ENCODE measurements at regions not wholly inside any gene's neighbourhood (a gene's known extent, or its start where the extent isn't known, plus 50 kb on each side); places are given as distances from the start of the nearest gene placed in this dataset.

DNA sequence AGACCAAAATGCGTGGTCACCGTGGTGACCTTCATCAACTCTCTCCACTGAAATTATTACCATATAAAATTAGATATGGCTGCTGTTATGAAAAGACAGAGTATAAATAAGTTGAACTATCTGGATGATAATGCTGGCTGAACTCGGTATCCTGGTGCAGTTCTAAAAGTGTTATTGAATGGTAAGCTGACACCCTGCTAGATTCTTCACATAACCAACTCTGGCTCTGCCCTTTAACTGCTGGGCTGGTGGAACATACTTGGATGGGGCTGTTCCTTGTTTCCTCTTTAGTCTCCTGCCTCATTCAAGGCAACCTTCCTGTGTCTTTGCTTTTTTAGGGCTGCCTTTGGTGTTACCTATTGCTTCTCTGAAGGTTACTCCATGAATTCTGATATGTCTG is 106.9 kb downstream of the FGF9 start:
- DNase-seq (no peak), ATAC-seq (no peak)
- no TSS peak for BruUV-seq (replicated peaks)
- no peaks in the 10 kb centered on the region for H3K9me2 ChIP-seq (replicated peaks; ENCODE audit: low read length)
- no peaks in the 10 kb centered on the region for H3K4me1 ChIP-seq (ENCODE audit: insufficient read depth, low read length)
- no peak overlapping the region for H3K4me3 ChIP-seq (ENCODE audit: low read length)
- H3F3A ChIP-seq (ENCODE audit: low read length, unreplicated experiment): no peaks in the 10 kb centered on the region
- no peak overlapping the region for H3K9ac ChIP-seq (ENCODE audit: low read length)
- TF ChIP-seq EZH2phosphoT487 (IDR thresholded peaks at IDR 0.05; ENCODE audit: borderline replicate concordance, low read length): no peak
- TF ChIP-seq, protein P1, sequence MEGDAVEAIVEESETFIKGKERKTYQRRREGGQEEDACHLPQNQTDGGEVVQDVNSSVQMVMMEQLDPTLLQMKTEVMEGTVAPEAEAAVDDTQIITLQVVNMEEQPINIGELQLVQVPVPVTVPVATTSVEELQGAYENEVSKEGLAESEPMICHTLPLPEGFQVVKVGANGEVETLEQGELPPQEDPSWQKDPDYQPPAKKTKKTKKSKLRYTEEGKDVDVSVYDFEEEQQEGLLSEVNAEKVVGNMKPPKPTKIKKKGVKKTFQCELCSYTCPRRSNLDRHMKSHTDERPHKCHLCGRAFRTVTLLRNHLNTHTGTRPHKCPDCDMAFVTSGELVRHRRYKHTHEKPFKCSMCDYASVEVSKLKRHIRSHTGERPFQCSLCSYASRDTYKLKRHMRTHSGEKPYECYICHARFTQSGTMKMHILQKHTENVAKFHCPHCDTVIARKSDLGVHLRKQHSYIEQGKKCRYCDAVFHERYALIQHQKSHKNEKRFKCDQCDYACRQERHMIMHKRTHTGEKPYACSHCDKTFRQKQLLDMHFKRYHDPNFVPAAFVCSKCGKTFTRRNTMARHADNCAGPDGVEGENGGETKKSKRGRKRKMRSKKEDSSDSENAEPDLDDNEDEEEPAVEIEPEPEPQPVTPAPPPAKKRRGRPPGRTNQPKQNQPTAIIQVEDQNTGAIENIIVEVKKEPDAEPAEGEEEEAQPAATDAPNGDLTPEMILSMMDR (conservative IDR thresholded peaks at IDR 0.05; ENCODE audit: low read depth, low read length): no peak
- no peak for TF ChIP-seq EZH2 (IDR thresholded peaks at IDR 0.05; ENCODE audit: low read length, unreplicated experiment)
- no peaks in the 10 kb centered on the region for H3K9me3 ChIP-seq (ENCODE audit: low read length)
- H3K27me3 ChIP-seq (ENCODE audit: low read length): 0 out of 2 replicates have a peak, but pooled peaks cover 9% of the 10 kb centered on the region
- no peak overlapping the region for H2AFZ ChIP-seq (ENCODE audit: low read length)
- no peak overlapping the region for H3K4me2 ChIP-seq (ENCODE audit: low read length)
- intact Hi-C loops (cut with micrococcal nuclease): no loop called here
- ChIA-PET CTCF (no interaction called here), POLR2A (ENCODE audit: unreplicated experiment) (no interaction called here)
- H4K20me1 ChIP-seq (ENCODE audit: low read length): no peaks in the 10 kb centered on the region
- no peaks in the 10 kb centered on the region for H3K36me3 ChIP-seq (ENCODE audit: low read depth, low read length)
- H3K79me2 ChIP-seq (ENCODE audit: low read length): no peaks in the 10 kb centered on the region
- H3K27ac ChIP-seq (ENCODE audit: low read length): no peak overlapping the region

DNA sequence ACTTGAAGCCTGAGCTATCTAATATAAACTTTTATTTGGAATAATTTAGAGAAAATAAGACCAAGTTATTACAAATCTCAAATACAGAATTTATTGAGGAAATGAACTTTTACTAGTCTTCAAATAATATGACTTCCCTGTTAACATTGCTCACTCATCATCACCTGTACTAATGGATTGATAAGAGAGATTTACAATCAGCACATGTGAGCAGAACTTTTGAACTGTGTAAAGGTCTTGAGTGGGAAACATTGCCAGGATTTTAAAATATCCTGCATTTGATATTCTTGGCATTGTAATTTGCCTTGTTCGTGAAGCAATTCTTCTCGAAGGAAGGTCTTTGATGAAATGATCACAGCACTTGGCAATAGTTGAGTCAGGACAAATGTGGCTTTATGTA is 111.9 kb downstream of the FGF9 start:
- intact Hi-C loops (cut with micrococcal nuclease): no loop called here
- TF ChIP-seq EZH2 (IDR thresholded peaks at IDR 0.05; ENCODE audit: low read length, unreplicated experiment) (no peak), EZH2phosphoT487 (IDR thresholded peaks at IDR 0.05; ENCODE audit: borderline replicate concordance, low read length) (no peak)
- TF ChIP-seq, protein P1 (conservative IDR thresholded peaks at IDR 0.05; ENCODE audit: low read depth, low read length): no peak
- no TSS peak for BruUV-seq (replicated peaks)

DNA sequence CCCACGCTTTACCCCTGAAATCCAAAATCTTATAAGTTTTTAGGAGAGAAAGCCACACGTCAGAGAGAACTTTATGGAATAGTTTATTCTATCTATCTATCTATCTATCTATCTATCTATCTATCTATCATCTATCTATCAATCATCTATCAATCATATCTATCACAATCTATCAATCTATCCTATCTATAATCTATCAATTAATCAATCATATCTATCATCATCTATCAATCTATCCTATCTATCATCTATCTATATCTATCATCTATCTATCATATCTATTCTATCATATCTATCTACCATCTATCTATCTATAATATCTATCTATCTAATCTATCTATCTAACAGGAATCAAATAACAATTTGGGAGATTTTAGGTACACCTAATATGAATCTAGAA is 115.1 kb downstream of the FGF9 start:
- ChIA-PET CTCF (no interaction called here), POLR2A (ENCODE audit: unreplicated experiment) (no interaction called here)
- H3K36me3 ChIP-seq (ENCODE audit: low read depth, low read length): no peaks in the 10 kb centered on the region
- H3K27me3 ChIP-seq (ENCODE audit: low read length): no peaks in the 10 kb centered on the region
- no peak overlapping the region for H3K9ac ChIP-seq (ENCODE audit: low read length)
- BruUV-seq (replicated peaks): no TSS peak
- H3K79me2 ChIP-seq (ENCODE audit: low read length): no peaks in the 10 kb centered on the region
- ATAC-seq: no peak
- intact Hi-C loops (cut with micrococcal nuclease): no loop called here
- H3K4me2 ChIP-seq (ENCODE audit: low read length): no peak overlapping the region
- no peak for DNase-seq
- no peaks in the 10 kb centered on the region for H3F3A ChIP-seq (ENCODE audit: low read length, unreplicated experiment)
- no peaks in the 10 kb centered on the region for H3K4me1 ChIP-seq (ENCODE audit: insufficient read depth, low read length)
- H3K27ac ChIP-seq (ENCODE audit: low read length): no peak overlapping the region
- no peaks in the 10 kb centered on the region for H4K20me1 ChIP-seq (ENCODE audit: low read length)
- H3K9me2 ChIP-seq (replicated peaks; ENCODE audit: low read length): no peaks in the 10 kb centered on the region
- H2AFZ ChIP-seq (ENCODE audit: low read length): no peak overlapping the region
- H3K9me3 ChIP-seq (ENCODE audit: low read length): no peaks in the 10 kb centered on the region
- TF ChIP-seq, protein P1 (conservative IDR thresholded peaks at IDR 0.05; ENCODE audit: low read depth, low read length): no peak
- TF ChIP-seq EZH2phosphoT487 (IDR thresholded peaks at IDR 0.05; ENCODE audit: borderline replicate concordance, low read length): no peak
- TF ChIP-seq EZH2 (IDR thresholded peaks at IDR 0.05; ENCODE audit: low read length, unreplicated experiment): no peak
- H3K4me3 ChIP-seq (ENCODE audit: low read length): no peak overlapping the region

More for the DNA sequence above, 111.9 kb downstream of the FGF9 start:
- Histone ChIP-seq H3K9me2 (replicated peaks; ENCODE audit: low read length) (no peaks in the 10 kb centered on the region), H2AFZ (ENCODE audit: low read length) (no peak overlapping the region), H4K20me1 (ENCODE audit: low read length) (no peaks in the 10 kb centered on the region), H3K79me2 (ENCODE audit: low read length) (no peaks in the 10 kb centered on the region), H3K27ac (ENCODE audit: low read length) (no peak overlapping the region), H3K27me3 (ENCODE audit: low read length) (no peaks in the 10 kb centered on the region), H3K4me1 (ENCODE audit: insufficient read depth, low read length) (no peaks in the 10 kb centered on the region), H3K4me3 (ENCODE audit: low read length) (no peak overlapping the region), H3K9ac (ENCODE audit: low read length) (no peak overlapping the region), H3K9me3 (ENCODE audit: low read length) (no peaks in the 10 kb centered on the region), H3K36me3 (ENCODE audit: low read depth, low read length) (no peaks in the 10 kb centered on the region), H3K4me2 (ENCODE audit: low read length) (no peak overlapping the region), H3F3A (ENCODE audit: low read length, unreplicated experiment) (no peaks in the 10 kb centered on the region)
- POLR2A ChIA-PET (ENCODE audit: unreplicated experiment): no interaction called here
- DNase-seq: no peak
- CTCF ChIA-PET: no interaction called here
- no peak for ATAC-seq
